ENCODE measurements at regions not wholly inside any gene's neighbourhood (a gene's known extent, or its start where the extent isn't known, plus 50 kb on each side); places are given as distances from the start of the nearest gene placed in this dataset.
A peak's percentile ranks its signal among the peaks of the same experiment; 100 is the strongest.

DNA sequence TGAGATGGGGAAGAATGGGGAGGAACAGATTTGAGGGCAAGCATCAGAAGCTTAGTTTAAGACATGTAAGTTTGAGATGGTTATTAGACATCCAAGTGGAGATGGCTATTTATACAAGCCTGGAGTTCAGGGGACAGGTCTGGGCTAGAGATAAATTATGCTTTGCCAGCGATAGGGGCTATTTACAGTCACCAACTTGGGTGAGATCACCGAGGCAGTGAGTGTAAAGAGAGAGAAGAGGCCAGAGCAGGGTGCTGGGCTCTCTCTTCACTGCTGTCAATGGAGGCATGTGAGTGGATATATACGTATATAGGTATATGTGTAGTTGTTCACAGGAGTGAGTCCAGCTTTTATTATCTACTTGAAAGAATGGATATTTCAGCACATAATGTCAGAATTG is 81.0 kb downstream of the QPCT start:
- DNase-seq (ENCODE audit: low spot score): no peak

DNA sequence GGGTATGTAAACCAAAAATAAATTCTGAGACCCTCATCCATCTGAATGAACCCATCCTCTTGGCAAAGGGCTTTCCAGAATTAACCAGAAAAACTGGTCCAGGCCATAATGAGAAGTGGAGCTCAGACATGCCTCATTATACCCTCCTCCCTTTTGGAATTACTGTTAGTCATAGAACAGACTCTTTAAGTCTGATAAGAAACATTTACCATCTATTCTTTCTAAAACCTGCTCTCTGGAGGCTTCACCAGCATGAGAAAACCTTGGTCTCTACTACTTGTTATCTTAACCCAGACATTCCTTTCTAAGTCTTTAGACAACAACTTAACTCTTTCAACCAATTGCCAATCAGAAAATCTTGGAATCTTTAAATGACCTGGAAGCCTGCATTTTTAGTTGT is 82.8 kb downstream of the QPCT start:
- DNase-seq (ENCODE audit: low spot score): no peak

DNA sequence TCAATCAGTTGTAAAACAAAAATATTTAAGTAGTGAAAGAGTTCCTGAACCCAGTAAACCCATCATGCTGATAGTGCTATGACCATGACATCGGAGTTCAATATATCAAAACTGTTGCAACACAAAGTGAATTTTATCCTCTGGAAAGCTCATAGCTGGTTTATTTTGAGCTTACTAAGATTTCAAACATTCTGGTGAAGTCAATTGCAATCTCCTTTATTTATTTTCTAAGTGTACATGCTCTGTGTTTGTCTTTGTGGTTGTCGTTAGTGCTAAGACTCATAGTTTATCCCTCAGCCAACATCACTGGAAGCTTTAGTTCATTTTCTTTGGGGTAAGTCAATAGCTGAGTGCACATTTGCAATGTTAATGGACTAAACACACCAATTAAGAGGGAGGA is 91.9 kb downstream of the QPCT start:
- peak; percentile 33 for DNase-seq (ENCODE audit: low spot score)

DNA sequence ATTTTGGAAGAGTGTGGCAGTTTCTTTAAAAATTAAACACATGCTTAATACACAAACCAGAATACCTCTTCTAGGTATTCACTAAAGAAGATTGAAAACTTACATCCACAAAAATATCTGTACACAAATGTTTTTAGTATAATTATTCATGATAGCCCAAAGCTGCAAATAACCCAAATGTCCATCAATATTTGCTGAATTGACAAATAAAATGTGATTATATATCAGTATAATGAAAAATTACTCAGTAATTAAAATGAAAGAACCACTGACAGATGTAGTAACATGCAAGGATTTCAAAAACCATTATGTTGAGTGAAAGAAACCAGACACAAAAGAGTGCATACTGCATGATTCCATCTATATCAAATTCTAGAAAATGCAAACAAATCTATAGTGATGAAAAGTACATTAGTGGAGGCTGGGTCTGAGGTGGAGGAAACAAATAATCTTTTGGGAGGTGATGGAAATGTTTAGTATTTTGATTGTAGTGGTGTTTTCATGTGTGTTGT is 94.8 kb downstream of the QPCT start:
- no peak for DNase-seq (ENCODE audit: low spot score)

DNA sequence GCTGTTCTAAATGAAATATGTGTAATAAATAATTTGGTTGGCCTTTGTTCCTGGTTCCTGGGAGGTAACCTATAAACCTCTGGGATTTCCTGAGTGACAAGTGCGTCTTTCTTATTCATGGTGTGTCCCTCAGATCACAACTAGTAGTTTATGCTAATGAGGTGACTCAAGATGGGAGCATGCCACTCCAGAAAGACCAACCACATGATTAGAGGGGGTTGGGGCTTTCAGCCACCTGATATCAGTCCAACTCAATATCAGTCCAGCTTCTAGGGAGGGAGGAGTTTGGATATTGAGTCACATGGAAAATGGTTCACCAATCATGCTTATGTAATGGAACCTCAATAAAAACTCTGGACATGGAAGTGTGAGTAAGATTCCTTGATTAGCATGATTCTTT is 96.6 kb downstream of the QPCT start:
- DNase-seq (ENCODE audit: low spot score): no peak

DNA sequence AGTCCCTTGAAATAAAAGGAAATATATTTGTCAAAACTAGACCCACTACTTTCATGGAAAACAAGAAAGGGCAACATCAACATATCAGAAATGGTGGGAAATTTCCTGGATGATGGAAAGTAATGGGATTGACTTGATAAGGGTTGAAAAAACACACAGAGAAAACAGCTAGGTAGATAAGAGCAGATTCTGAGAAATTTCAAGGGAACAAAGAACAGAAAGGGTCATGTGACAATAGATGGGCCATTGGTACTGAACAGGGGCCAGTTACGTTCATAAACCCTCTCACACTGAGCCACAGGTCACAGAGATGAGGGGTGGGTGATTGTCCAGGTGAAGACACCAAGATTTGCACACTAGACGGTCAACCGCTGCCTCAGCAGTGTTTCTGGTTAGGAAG is 98.7 kb downstream of the QPCT start:
- no peak for DNase-seq (ENCODE audit: low spot score)

DNA sequence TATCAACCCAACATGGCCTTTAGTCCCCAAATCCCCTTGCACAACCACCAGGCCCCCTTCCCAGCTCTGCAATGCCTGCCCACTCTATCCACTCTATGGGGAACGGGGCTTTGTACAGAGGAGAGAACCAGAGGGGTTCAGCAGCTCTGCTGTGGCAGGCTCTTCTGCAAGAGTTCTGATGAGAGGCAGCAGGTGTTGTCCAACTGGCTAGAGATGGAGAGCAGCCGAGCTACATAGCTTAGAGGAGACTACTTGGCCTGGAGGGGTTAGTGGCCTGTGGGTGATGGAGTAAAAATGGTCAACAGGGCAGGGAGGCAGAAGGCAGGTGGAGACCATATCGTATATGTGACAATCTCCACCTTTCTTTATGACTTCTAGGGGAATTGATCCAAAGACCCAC is 103.0 kb downstream of the QPCT start:
- DNase-seq (ENCODE audit: low spot score): no peak

DNA sequence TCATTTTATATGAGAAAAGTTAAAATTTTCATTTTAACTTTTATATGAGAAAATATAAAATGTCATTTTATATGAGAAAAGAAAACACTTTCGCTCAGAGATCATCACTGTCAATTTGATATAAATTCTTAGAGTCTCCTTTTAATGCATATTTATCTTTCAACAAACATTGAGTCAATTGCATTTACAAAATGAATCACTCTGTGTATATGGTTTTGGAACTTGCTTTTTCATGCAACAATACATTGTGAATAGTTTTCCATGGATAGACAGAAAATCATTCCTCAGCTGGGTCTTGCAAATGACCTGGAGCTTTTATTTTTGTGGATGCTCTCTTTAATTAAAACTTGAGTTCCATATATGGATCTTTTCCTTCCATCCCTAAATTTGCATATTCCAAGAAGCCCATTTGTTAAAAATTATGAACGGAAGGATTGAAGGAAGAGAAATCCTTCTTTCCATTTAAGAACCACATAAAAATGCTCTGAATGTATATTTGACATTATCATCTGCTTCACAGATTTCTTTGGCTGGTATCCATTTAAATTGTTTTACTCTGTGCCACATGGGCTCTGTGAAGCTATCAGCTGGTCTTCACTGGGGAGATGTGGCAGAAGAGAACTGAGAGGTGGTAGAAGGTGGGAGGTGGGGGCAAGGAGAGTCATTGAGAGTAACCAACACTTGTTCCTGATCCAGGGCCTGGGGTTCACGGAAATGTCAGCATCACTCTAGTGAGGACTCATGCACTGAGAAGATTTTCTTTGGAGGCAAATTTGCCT is 104.1 kb downstream of the QPCT start:
- DNase-seq (ENCODE audit: low spot score): no peak

DNA sequence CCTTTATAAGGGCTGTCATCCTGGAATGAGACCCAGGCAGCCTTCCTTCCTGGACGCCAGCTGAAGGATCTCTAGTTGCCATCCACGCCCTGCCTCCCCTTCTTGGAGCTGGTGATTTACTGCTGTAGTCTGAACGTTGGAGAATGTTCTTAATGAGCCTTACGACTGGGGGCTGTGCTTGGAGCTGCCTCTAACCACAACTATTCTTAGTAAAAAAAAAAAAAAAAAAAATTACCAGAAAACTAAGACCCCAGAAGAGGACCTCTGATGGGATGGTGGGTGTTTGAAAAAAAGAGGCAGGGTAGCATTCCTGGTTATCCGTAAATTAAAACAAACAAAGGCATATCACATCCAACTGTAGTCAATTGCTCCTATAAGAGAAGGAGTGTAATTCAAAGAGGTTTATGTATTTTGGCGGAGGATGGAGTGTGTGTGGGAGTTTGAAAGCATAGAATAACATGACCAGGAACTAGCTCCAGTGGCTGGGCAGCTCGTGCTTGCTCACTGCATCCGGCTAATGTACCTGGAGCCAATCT is 105.4 kb downstream of the QPCT start:
- DNase-seq (ENCODE audit: low spot score): no peak

DNA sequence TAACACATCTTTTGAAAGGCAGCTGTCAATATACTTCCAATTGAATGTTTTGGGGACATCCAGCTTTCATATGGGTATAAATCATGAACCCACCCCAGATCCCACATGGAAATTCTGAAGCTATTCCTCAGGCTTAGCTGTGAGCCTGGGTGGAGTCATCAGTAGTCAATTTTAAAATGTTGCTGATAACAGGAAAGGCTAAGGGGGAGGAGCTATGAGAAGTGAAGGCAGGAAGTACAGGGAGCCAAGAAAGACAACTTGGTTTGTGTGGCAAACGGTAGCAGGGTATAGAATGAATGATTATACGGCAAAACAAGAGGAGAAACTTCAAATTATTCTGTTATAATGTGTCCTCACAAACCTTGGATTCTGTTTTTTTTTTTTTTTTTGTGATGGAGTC is 108.6 kb downstream of the QPCT start:
- DNase-seq (ENCODE audit: low spot score): no peak

DNA sequence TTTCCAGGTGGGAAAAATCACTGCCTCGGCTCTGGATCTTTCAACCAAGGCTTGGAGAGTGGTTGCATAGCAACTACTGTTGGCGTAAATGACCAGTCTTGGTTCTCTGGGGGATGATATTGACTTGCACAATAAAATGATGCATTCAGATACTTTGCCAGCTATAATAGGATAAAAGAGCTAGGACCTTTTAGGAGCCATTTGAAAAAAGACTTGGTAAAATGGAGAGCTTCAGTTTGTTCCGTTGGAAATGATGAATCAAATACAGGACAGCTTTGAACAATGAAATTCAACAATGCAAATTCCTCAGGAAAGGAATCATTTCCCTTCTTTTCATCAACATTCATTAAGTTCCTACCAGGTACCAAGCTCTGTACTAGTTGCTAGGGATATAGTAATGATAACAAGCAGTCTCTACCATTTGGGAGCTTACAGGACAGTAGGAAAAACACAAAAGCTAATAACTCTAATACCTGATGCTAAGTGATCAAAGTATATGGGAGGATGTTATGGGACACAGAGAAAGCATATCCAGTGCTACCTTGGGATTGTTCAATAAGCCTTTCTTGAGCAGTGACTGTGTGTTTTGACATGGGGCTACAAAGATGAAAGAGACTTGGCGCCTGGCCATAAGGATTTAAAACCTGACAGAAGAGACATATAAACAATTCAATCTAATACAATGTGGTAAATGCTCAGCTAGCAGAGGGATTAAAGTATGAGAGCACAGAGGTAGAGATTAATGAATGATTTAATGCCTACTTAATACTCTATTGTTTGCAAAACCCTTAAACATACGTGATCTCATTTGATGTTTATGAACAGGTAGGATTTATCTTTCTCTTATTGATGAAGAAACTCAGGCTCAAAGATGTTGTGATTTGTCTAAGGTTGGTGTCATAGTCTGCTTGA is 110.7 kb downstream of the QPCT start:
- DNase-seq (ENCODE audit: low spot score): peak; percentile 46

DNA sequence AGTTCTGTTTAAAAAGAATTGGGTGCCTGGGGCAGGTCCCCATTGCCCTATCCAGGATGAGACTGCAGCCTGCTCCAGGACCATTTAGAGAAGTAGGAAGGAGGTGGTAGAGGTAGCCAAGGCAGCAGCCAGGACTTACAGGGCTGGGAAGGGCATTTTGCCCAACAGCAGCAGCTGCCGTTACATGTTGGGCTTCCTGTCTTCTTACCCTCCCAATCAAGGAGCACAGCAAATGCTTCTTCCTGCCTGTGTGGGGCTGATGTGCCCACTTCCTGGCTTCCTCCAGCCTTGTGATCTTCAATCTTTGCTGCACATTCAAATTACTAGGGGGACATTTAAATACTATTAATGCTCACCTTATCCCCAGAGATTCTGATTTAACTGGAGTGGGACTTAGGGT is 112.0 kb downstream of the QPCT start:
- DNase-seq (ENCODE audit: low spot score): no peak

DNA sequence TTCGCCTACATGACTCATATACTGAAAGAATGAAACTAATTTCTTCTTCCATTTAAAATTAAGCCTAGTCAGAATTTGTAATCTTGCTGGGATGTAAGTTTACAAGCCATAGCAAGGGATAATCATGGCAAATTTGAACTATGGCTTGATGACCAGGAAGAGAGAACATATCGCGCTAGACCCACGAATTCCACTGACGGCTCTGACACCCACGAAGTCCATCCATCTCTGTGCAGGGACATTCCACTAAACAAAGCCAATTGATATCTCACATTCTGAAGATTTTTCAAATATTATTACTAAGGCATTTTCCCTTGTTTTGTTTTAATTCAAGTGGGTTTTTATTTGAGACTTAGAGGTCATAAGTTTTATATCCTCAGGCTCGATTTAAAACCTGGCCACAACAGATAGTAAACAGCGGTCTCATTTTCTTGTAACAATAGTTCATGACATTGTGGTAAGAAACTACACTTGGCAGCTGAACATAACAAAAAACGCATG is 113.0 kb downstream of the QPCT start:
- DNase-seq (ENCODE audit: low spot score): peak; percentile 38

DNA sequence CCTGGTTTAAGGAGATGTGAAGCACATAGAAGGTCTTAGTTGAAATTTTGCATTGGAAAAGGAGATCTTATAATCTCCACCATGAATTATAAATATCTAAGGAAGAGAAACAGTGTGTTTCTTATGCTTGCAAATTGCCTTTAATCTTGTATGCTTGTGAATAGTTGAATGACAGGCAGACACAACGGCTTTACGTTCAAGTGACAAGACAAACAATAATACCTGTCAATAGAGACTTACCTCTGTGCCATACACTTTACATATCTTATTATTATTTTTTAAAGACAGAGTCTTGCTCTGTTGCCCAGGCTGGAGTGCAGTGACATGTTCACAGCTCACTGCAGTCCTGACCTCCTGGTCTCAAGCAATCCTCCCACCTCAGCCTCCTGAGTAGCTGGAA is 113.7 kb downstream of the QPCT start:
- DNase-seq (ENCODE audit: low spot score): no peak

DNA sequence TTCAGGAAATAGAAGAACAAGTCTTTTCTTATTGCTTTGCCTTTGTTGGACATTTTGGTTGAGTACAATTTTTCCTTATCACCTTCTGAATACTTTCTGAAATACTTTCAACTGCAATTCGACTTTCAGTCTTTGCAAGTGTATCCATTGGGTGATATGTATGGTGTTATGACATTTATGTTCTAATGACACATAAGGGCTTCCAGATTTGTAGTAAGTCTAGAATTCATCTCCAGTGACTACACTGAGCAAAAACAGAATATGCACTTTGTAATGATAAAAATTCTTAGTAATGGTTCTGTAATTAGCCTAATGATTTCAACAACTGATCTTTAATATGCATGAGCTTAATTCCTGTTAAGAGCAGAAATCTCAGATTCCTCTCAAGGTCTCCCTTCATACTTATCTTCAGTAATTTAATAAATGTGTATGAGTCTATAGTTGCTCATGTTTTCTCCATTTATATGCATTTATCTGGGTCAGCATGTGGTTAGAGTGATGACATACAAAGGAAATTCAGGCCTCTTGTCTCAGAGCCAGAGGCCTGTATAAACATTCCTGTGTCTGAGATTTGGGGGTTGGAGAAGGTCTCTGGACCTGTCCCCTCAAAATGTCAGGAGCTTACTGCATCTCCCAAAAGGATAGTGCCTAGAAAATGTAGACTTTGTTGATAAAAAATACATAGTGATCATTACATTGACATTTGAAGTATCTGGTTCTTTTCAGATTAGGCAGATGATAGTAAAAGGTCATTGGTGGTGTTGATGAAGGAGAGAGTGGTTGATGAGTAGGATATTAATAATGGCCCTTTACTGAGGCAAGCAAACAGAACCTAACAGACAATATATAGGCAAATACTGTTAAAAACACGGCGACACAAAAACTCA is 114.9 kb downstream of the QPCT start:
- peak; percentile 16 for DNase-seq (ENCODE audit: low spot score)

DNA sequence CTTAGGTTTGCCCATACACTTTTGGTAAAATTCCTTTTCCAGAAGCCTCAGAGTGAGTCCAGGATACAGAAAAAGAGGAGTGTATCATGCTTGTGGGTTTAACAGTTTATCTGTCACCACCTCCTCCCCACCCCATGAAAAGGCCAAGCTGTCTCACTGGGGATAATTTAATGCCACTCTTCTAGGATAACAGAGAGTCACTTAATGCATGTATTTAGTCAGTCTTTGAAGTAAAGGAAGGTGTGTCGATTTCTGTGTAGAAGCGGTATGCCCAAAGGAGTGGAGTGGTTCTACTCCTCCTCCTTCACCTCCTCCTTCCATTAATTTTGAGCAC is 116.4 kb downstream of the QPCT start:
- DNase-seq (ENCODE audit: low spot score): no peak

DNA sequence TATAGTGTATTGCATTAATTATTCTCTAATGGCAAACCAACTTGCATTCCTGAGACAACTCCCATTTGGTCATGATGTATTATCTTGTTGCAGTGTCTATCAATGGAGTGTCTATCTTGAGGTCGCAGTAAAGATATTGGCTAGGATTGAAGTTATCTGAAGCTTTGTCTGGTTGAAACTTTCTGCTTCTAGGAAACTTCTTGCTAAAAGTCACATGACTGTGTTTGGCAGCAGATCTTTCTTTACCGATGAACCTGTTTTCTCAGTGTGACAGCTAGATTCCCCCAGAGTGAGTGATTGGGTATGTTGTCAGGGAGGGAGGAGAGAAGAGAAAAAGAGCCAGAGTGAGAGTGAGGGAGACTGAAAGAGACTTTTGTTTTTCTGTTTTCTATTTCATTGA is 119.6 kb downstream of the QPCT start:
- DNase-seq (ENCODE audit: low spot score): no peak

DNA sequence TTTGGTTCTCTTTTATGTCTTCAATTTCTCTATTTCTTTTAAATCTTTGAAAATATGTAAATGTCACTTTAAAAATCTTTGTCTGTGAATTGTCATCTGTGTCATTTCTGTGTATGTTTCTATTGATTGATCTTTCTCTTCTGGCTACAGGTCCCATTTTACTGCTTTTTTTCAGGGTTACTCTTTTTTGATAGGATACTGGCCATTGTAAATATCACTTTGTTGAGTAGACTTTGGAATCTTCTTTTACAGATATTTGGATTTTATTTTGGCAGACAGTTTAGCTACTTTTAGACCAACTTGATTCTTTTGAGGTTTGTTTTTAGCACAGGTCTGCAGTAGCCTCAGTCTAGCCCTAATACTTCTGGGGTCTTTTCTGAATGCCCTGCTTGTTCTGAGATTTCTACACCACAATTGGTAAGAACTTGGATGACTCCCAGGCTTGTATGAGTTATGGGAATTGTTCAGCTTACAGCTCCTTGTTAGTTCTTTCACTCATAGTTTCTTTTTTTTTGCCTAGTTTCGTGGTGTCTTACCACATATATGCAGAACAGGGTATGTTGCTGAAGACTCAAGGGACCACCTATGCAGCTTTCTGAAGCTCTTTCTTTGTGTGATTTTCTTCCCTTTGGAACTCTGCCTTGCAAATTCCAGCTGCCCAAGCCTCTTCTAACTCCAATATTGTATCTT is 122.2 kb downstream of the QPCT start:
- no peak for DNase-seq (ENCODE audit: low spot score)

DNA sequence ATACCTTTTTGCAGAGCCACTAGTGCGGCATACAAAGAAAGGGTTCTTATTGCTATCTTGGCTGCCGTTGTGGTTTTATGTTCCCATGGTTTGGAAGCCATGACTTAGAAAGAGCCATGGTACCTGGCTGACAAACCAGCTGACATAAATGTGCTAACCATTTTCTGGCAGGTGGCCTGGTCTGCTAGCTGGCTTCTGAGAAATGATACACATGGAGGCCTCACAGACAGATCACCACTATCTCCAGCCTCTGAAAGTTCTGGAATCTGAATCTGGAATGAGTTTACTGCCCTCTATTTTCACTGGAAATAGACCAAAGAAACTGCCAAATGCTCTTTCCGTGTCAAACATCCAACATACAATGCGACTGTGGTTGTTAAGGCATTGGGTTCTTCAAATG is 123.7 kb downstream of the QPCT start:
- DNase-seq (ENCODE audit: low spot score): no peak

DNA sequence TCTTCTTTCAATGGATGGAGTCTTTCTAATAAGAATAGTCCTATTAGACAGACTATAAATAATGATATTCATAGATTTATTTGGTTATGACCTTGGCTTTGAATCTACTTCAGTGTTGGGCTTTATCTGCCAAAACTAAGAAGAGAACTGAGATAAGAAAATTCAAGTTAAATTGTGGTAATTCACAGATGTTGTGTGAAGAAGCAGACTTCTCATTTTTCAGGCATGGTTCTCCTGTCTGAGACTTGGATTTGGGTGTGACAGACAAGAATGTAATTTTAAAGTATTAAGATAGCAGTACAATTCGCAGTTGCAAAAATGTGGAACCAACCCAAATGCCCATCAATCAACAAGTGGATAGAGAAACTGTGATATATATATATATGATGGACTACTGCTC is 124.7 kb downstream of the QPCT start:
- DNase-seq (ENCODE audit: low spot score): no peak

DNA sequence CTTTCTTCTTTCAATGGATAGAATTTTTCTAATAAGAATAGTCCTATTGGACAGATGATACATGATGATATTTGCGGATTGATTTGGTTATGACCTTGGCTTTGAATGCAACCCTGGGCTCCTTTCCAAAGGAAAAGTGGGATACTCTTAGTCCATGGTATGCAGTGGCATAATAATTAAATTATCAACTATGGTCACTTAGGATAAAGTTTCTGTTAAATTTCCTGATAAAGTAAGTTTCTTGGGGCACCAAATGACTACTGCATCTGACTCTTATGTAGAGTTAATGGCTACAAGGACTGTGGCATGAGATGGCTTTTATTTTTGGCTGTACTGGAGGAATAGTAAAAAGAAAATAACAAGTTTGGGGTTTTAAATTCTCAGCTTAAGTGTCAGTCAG is 126.7 kb downstream of the QPCT start:
- DNase-seq (ENCODE audit: low spot score): no peak

All from AG20443 (cell line).